DND-41 (cell line): ENCODE measurements at regions not wholly inside any gene's neighbourhood (a gene's known extent, or its start where the extent isn't known, plus 50 kb on each side); places are given as distances from the start of the nearest gene placed in this dataset.

Experiments used
- ATAC-seq: fragments of 200-7000 bp; cut with Tn5 transposase; 3 replicates; pipeline ENCODE4 v1.9.1; 2021; ENCODE audit warnings: low read depth; ENCODE audit not compliant: insufficient read depth
- DNase-seq: peaks from one replicate; pipeline ENCODE4 v3.0.0-alpha.2; 2020
- H2AFZ ChIP-seq: 2 replicates; pipeline ENCODE4 v1.6.0; 2012; ENCODE audit warnings: low read depth, low read length
- H3K27ac ChIP-seq: 2 replicates; pipeline ENCODE4 v1.5.1; 2012; ENCODE audit warnings: low read length, inconsistent platforms
- H3K27me3 ChIP-seq: fragments of 200-600 bp; sonication (generic); 2 replicates; pipeline ENCODE4 v1.6.0; 2012; ENCODE audit warnings: low read length, mild to moderate bottlenecking, inconsistent platforms; ENCODE audit not compliant: insufficient read depth, poor library complexity
- H3K36me3 ChIP-seq: 2 replicates; pipeline ENCODE4 v1.5.1; 2012; ENCODE audit warnings: low read length, inconsistent platforms; ENCODE audit not compliant: insufficient read depth
- H3K4me1 ChIP-seq: 2 replicates; pipeline ENCODE4 v1.5.1; 2012; ENCODE audit warnings: mild to moderate bottlenecking, low read length; ENCODE audit not compliant: insufficient read depth
- H3K4me2 ChIP-seq: 2 replicates; pipeline ENCODE4 v1.6.0; 2012; ENCODE audit warnings: mild to moderate bottlenecking, moderate library complexity, low read length, inconsistent platforms; ENCODE audit not compliant: insufficient read depth
- H3K4me3 ChIP-seq, 2 experiments: fragments of 200-600 bp in 1 of 2; shearing (Covaris generic) in 1 of 2; 2 replicates each; pipeline ENCODE4 v1.5.1; 2012 to 2016; ENCODE audit warnings: inconsistent platforms in 2 of 2, low read length in 2 of 2, mild to moderate bottlenecking in 2 of 2, low read depth in 1 of 2, moderate library complexity in 1 of 2
- H3K79me2 ChIP-seq: 2 replicates; pipeline ENCODE4 v1.6.0; 2012; ENCODE audit warnings: low read length, inconsistent platforms; ENCODE audit not compliant: insufficient read depth
- H3K9ac ChIP-seq: 2 replicates; pipeline ENCODE4 v1.6.0; 2012; ENCODE audit warnings: low read depth, mild to moderate bottlenecking, inconsistent platforms, low read length, moderate library complexity
- H3K9me3 ChIP-seq: 2 replicates; pipeline ENCODE4 v1.5.1; 2012; ENCODE audit warnings: low read length, moderate library complexity, mild to moderate bottlenecking, inconsistent platforms; ENCODE audit not compliant: insufficient read depth, severe bottlenecking
- H4K20me1 ChIP-seq: 2 replicates; pipeline ENCODE4 v1.6.0; 2012; ENCODE audit warnings: low read length; ENCODE audit not compliant: insufficient read depth
- CTCF ChIP-seq: IDR thresholded peaks from 2 replicates; pipeline ENCODE4 v1.5.1; 2012; ENCODE audit warnings: borderline replicate concordance, low read length, moderate library complexity, mild to moderate bottlenecking; ENCODE audit not compliant: poor library complexity, severe bottlenecking; ENCODE audit errors: extremely low read depth
- EZH2 ChIP-seq: IDR thresholded peaks from 3 replicates; pipeline ENCODE4 v1.6.1; 2012; ENCODE audit warnings: borderline replicate concordance, low read depth, mild to moderate bottlenecking, moderate library complexity, low read length, inconsistent platforms; ENCODE audit not compliant: severe bottlenecking

- ATAC-seq (no peak), DNase-seq (no peak)
- no peak overlapping the region for H3K4me3 ChIP-seq
- no peaks in the 10 kb centered on the region for H3K36me3 ChIP-seq
- no peak overlapping the region for H2AFZ ChIP-seq
- H3K27ac ChIP-seq, result no peak overlapping the region
- no peak overlapping the region for H3K4me2 ChIP-seq
- no peaks in the 10 kb centered on the region for H3K79me2 ChIP-seq
- H4K20me1 ChIP-seq, result no peaks in the 10 kb centered on the region
- H3K9ac ChIP-seq, result no peak overlapping the region
- TF ChIP-seq EZH2 (no peak), CTCF (no peak)
- H3K9me3 ChIP-seq, result no peaks in the 10 kb centered on the region
- peaks cover 6% of the 10 kb centered on the region for H3K27me3 ChIP-seq
- H3K4me1 ChIP-seq, result no peaks in the 10 kb centered on the region
These were observed 138.1 kb downstream of the CD164 start for GRCh38 chr6:109243863-109244825.

- Histone ChIP-seq H4K20me1 (no peaks in the 10 kb centered on the region), H3K36me3 (no peaks in the 10 kb centered on the region), H3K79me2 (no peaks in the 10 kb centered on the region), H2AFZ (no peak overlapping the region), H3K4me1 (no peaks in the 10 kb centered on the region), H3K4me3 (no peak overlapping the region), H3K9me3 (no peaks in the 10 kb centered on the region), H3K27ac (no peak overlapping the region), H3K27me3 (peaks cover 6% of the 10 kb centered on the region), H3K4me2 (no peak overlapping the region), H3K9ac (no peak overlapping the region)
- no peak for ATAC-seq
- no peak for DNase-seq
- TF ChIP-seq EZH2, result no peak
- TF ChIP-seq CTCF, result no peak
These were observed 139.3 kb downstream of the CD164 start for GRCh38 chr6:109242925-109243324.

- Histone ChIP-seq H3K27ac (no peak overlapping the region), H3K4me1 (no peaks in the 10 kb centered on the region), H3K79me2 (no peaks in the 10 kb centered on the region), H3K36me3 (no peaks in the 10 kb centered on the region), H3K4me2 (no peak overlapping the region), H3K4me3 (no peak overlapping the region), H3K27me3 (peaks cover 6% of the 10 kb centered on the region), H3K9me3 (no peaks in the 10 kb centered on the region), H2AFZ (no peak overlapping the region), H4K20me1 (no peaks in the 10 kb centered on the region), H3K9ac (no peak overlapping the region)
- DNase-seq, result no peak
- TF ChIP-seq EZH2 (no peak), CTCF (no peak)
- no peak for ATAC-seq
These were observed 140.2 kb downstream of the CD164 start for GRCh38 chr6:109242029-109242428.
